NCI-H2107 (cell line): ENCODE measurements at regions not wholly inside any gene's neighbourhood (a gene's known extent, or its start where the extent isn't known, plus 50 kb on each side); places are given as distances from the start of the nearest gene placed in this dataset.

ENCODE experiments used
- DNase-seq: peaks from one replicate; lab custom pipeline; 2025; lab: John Stamatoyannopoulos, UW

- DNase-seq = no peak
These were observed 290.4 kb upstream of the RTL1 start for GRCh38 chr14:101193845-101194372.

- peak; percentile 97 for DNase-seq
These were observed 291.1 kb upstream of the RTL1 start for GRCh38 chr14:101194373-101195308.

GRCh38 chr14:101195309-101195901 lies 291.9 kb upstream of the RTL1 start:
- DNase-seq = no peak

GRCh38 chr14:101196051-101196712 lies 292.7 kb upstream of the RTL1 start:
- no peak for DNase-seq

- peak; percentile 67 for DNase-seq
These were observed 293.5 kb upstream of the RTL1 start for GRCh38 chr14:101196795-101197590.

GRCh38 chr14:101197595-101198397 lies 294.3 kb upstream of the RTL1 start:
- DNase-seq = no peak

GRCh38 chr14:101198398-101199027 lies 295.0 kb upstream of the RTL1 start:
- no peak for DNase-seq

- DNase-seq = no peak
These were observed 295.7 kb upstream of the RTL1 start for GRCh38 chr14:101199028-101199770.

GRCh38 chr14:101200008-101200649 lies 296.6 kb upstream of the RTL1 start:
- no peak for DNase-seq

GRCh38 chr14:101200650-101201516 lies 297.4 kb upstream of the RTL1 start:
- no peak for DNase-seq

- no peak for DNase-seq
These were observed 298.1 kb upstream of the RTL1 start for GRCh38 chr14:101201535-101202151.

GRCh38 chr14:101202627-101203404 lies 299.3 kb upstream of the RTL1 start:
- DNase-seq = no peak

- DNase-seq = no peak
These were observed 303.0 kb upstream of the RTL1 start for GRCh38 chr14:101206556-101206955.

- no peak for DNase-seq
These were observed 303.5 kb upstream of the RTL1 start for GRCh38 chr14:101207041-101207440.

GRCh38 chr14:101207897-101208296 lies 304.4 kb upstream of the RTL1 start:
- DNase-seq = no peak

- no peak for DNase-seq
These were observed 306.1 kb upstream of the RTL1 start for GRCh38 chr14:101209594-101209993.

GRCh38 chr14:101215266-101215665 lies 311.7 kb upstream of the RTL1 start:
- no peak for DNase-seq
